SW480 (cell line): ENCODE measurements at regions not wholly inside any gene's neighbourhood (a gene's known extent, or its start where the extent isn't known, plus 50 kb on each side); places are given as distances from the start of the nearest gene placed in this dataset.

Source experiments
- DNase-seq: peaks from one replicate; pipeline ENCODE4 v3.0.0-alpha.2; 2016; ENCODE audit warnings: low spot score

DNA sequence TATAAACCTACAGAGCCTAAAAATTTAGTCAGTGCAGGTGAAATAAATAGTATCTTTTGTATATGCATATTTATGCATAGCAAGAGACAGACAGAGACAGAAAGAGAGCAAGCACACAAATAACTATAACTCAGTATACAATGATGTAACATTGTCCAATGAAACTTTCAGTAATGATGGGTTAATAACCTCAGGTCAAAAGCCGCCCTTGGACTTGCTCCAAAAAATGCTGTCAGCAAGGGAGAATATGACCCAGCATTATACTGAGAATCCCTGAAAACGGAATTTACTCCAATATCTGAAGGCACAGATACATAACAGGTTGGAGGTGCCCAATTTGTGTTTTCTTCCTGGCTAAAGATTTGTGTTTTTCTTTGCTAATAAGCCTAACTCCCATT is 590.6 kb upstream of the NOX3 start:
- DNase-seq = no peak

DNA sequence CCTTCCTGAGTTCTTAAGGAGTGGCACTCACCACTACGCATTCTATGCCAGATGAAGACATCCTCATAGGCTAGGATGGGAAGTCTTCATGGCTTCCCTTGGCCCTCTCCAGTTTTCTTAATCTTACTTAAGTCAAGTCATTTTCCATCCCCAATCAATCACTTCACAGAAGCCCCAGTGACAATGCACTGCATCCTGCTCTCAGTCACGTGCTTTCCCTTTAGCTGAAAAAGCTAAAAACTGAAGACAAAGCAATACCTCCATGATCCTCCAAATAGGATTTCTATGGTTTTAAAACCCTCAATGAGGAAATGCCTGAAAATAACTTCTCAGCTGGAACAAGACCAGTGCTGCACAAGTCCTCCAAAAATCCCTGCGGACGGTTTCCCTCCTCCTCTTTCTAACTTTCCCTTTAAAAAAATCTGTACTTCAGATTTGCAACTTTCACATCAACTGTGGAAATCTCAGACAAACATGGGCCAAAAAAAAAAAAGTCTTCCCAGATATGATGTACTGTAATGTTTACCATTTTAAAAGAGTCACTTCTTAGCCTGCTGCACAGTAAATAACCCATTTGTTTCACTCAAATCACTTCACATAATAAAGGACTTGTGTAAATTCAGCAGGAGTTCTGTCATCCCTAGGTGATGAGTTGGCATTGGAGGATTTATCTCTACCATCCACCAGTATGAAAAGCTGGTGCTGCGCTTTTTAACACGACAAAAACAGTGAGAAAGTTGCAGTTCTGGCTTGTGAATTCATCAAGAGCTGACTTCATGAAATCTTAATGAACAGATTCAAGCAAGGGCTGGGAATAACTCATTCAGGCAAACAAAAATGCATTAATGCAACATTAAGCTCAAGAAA is 590.0 kb upstream of the NOX3 start:
- DNase-seq = no peak

DNA sequence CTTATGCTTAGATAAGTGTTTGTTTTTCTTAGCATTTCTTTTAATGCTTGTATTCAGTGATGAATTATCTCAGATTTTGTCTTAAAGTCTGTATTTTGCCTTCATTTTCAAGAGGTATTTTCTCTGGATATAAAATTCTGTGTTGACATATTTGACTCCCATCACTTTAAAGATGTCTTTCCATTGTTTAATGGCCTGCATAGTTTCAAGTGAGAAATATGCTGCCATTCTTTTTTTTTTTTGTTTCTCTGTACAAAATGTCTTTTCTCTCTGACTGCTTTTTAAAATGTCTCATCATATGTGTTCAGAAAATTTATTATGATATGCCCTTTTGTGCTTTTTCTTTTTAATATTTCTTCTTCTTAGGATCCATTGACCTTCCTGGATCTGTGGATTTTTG is 578.0 kb upstream of the NOX3 start:
- DNase-seq = no peak

DNA sequence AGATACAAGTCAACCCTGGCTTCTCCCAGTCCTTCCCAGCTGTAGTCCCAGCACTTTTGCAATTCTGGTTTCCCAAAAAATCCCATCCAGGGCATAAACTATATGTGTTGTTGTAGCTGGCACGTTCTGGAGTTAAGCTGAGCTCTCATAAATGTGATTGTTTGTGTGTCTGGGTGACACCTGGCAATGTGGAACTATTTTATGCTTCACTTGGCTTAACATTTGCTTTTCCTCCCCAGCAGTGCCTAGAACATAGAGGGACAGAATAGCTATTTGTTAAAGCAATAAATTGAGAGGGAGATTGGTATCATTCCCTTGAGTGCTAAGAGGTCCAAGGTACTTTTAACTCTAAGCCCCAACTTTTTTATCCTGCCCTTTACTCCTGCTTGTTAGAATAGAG is 575.9 kb upstream of the NOX3 start:
- DNase-seq = no peak

DNA sequence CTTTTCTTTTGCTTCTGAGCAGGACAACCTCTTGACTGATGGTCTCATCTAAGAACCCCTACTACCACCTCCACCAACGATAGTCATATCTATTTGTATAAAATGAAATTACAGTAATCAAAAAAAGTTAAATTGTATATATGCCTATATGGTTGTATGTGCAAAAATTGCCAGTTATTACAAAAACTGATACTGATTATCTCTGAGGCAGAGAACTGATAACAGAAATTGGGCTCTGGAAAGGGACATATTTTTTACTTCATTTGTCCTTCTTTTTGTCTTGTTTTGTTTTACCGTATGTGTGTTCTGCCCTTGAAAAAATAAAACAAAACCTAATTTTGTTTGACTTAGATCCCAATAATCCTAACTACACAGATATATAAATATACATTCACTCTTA is 574.4 kb upstream of the NOX3 start:
- no peak for DNase-seq

- DNase-seq = no peak
Measured at GRCh38 chr6:156029286-156029985, 573.8 kb upstream of the NOX3 start.

- no peak for DNase-seq
Measured at GRCh38 chr6:156028335-156029131, 572.9 kb upstream of the NOX3 start.

GRCh38 chr6:156027248-156027626 is 571.6 kb upstream of the NOX3 start:
- DNase-seq = no peak

GRCh38 chr6:156026486-156027247 is 571.0 kb upstream of the NOX3 start:
- no peak for DNase-seq

GRCh38 chr6:156024339-156024738 is 568.7 kb upstream of the NOX3 start:
- no peak for DNase-seq

GRCh38 chr6:156021746-156022396 is 566.2 kb upstream of the NOX3 start:
- no peak for DNase-seq

- no peak for DNase-seq
Measured at GRCh38 chr6:156017838-156018237, 562.2 kb upstream of the NOX3 start.

DNA sequence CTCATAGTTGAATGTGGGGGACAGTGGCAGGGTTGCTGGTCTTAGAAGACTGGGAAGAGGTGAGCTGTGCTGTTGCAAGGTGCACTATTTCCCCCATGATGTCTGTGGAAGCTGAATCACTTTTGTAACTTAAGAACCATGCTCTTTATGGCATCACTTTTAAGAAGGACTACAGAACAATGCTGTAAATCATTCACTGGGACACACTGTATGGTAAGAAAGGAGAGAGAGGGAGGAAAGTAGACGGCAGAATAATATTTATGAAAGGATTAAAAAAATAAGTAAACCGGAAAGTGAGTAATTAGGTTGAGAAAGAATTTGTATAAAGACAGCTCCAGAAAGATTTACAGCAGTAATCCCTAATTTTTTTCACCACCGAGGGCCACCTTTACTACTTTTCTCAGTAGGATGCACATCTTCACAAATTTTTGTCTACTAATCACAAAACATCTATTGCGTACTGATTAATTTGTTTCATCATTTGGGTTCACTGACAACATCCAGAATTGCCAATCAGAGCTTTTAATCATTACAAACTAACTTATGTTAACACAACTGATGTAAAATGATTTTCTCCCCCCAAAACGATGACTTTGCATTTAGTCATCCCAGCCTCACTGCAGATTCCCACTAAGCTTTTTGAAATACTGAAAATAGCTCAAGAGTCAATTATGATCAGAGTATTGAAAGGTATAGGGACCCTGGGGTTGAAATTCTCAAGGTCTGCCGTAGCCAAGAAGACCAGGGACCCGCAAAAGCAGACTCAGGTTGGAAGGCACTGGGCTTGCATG is 560.7 kb upstream of the NOX3 start:
- no peak for DNase-seq

GRCh38 chr6:156013155-156013554 is 557.5 kb upstream of the NOX3 start:
- DNase-seq = no peak

GRCh38 chr6:156009656-156010055 is 554.0 kb upstream of the NOX3 start:
- DNase-seq = no peak

DNA sequence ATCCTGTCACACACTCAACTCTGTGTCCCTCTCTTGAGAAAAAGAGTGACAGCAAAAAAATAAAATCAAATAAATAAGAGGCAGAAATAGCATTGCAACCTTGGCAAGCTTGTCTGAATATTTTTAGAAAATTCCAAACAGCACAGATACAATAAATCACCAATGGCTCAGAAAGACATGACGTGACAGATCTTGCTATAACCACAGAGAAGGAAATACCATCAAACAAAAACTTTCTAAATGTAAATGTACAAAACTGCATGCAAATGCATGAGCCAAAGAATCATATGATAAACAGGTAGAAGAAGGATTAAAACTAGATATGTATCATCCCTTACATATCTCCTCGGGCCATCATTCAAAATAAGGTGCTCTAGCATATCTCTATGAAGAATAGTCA is 549.2 kb upstream of the NOX3 start:
- DNase-seq = no peak

- no peak for DNase-seq
Measured at GRCh38 chr6:155996151-155996550, 540.5 kb upstream of the NOX3 start.

GRCh38 chr6:155995281-155995680 is 539.6 kb upstream of the NOX3 start:
- DNase-seq = no peak

DNA sequence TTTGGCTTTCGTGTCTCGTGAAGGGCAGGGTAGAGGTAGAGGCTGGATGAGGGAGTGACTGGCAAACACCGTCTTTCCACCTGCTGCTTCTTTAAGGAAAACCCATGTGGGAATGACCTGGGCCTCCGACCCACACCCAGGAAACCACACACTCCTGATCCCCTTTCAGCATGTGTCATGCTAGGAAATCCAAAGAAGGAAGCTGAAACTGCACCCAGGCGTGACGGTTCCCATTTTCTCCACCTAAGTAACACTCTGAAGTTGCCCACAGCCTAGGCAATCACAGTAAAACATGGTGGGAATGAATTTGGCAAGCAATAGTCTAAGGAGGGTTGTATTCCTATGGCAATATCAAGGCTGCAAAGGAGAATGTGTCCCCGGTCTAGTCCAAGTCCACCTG is 538.4 kb upstream of the NOX3 start:
- no peak for DNase-seq

DNA sequence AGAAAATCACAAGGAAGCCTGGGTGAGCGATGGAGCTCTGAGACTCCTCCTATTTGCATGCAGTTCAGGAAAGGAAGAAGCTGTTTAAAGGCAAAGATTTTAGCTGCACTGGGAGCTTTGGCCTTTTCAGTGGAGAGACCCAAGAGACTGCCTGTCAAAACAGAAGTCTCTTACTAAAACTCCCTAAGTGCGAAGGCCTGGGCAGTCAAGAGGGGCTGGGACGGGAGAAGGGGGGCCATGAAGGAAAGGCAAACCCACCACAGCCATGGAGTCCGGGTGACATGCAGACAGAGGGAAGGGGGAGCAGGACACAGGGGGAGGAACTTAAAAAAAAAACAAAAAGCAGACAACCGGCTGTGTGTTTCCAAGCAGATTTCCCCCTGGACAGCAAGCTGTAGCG is 537.6 kb upstream of the NOX3 start:
- no peak for DNase-seq

DNA sequence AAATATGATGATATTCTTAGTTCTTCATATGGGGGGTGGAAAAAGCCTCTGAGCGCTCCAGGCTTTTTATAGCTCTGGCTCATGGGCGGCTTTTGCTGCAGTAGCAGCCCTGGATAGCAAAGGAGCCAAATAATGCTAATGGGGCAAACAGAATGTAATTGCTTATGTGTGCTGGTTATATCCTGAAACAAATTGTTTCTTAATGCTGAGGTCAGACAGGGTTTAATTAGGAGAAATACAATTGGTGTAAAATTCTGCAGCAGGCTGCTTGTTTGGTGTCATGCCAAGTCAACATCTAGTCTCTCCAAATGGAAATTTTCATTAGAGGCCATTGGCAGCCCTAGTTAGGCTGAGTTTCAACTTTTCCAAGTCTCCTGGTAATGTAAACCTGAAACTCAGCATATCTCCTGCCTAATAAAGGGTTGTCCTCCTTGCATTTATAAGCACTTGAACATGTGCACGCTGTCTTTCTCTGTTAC is 530.1 kb upstream of the NOX3 start:
- no peak for DNase-seq
